ENCODE measurements at regions not wholly inside any gene's neighbourhood (a gene's known extent, or its start where the extent isn't known, plus 50 kb on each side); places are given as distances from the start of the nearest gene placed in this dataset.

- no peak for TF ChIP-seq BCL6B (tag by site-specific recombination; IDR thresholded peaks at IDR 0.05)
- TF ChIP-seq ZBTB7A (tag by site-specific recombination; IDR thresholded peaks at IDR 0.05; ENCODE audit: low read depth), result no peak
- TF ChIP-seq GLIS1 (tag by site-specific recombination; IDR thresholded peaks at IDR 0.05), result no peak
- TF ChIP-seq HOXC10 (CRISPR knock-in tag; IDR thresholded peaks at IDR 0.05), result no peak
- TF ChIP-seq ZNF747 (tag by site-specific recombination; IDR thresholded peaks at IDR 0.05), result no peak
- no peak for TF ChIP-seq ZNF645 (tag by site-specific recombination; IDR thresholded peaks at IDR 0.05)
- TF ChIP-seq ZNF10 (tag by site-specific recombination; IDR thresholded peaks at IDR 0.05), result no peak
- TF ChIP-seq ZNF692 (tag by site-specific recombination; IDR thresholded peaks at IDR 0.05), result peak; percentile 33; the same call in 1 of the 2 replicates
- no peak for TF ChIP-seq HOXD13 (CRISPR knock-in tag; IDR thresholded peaks at IDR 0.05; ENCODE audit: borderline replicate concordance)
- no peak for TF ChIP-seq ZNF37A (tag by site-specific recombination; IDR thresholded peaks at IDR 0.05)
- TF ChIP-seq ZNF221 (tag by site-specific recombination; IDR thresholded peaks at IDR 0.05; ENCODE audit: borderline replicate concordance), result no peak
- TF ChIP-seq ZNF280D (tag by site-specific recombination; IDR thresholded peaks at IDR 0.05), result no peak
- peak; percentile 23; the same call in 1 of the 2 replicates for TF ChIP-seq ZFP37 (tag by site-specific recombination; IDR thresholded peaks at IDR 0.05)
- TF ChIP-seq GLI4 (tag by site-specific recombination; IDR thresholded peaks at IDR 0.05), result no peak
- no peak for TF ChIP-seq ZSCAN23 (tag by site-specific recombination; IDR thresholded peaks at IDR 0.05)
- TF ChIP-seq ZNF776 (tag by site-specific recombination; IDR thresholded peaks at IDR 0.05; ENCODE audit: borderline replicate concordance), result no peak
- TF ChIP-seq ZSCAN30 (tag by site-specific recombination; IDR thresholded peaks at IDR 0.05), result no peak
- no peak for TF ChIP-seq HOXA7 (CRISPR knock-in tag; IDR thresholded peaks at IDR 0.05; ENCODE audit: borderline replicate concordance)
- TF ChIP-seq ZNF558 (tag by site-specific recombination; IDR thresholded peaks at IDR 0.05), result no peak
- no peak for TF ChIP-seq ZNF148 (tag by site-specific recombination; IDR thresholded peaks at IDR 0.05; ENCODE audit: borderline replicate concordance)
- TF ChIP-seq TCF7L2 (IDR thresholded peaks at IDR 0.05; ENCODE audit: borderline replicate concordance, low read depth, low read length), result no peak
- TF ChIP-seq FEZF1 (tag by site-specific recombination; IDR thresholded peaks at IDR 0.05), result peak; percentile 43; the same call in 1 of the 2 replicates
- TF ChIP-seq KLF9 (tag by site-specific recombination; IDR thresholded peaks at IDR 0.05; ENCODE audit: low read depth), result no peak
- TF ChIP-seq ZNF214 (tag by site-specific recombination; IDR thresholded peaks at IDR 0.05; ENCODE audit: borderline replicate concordance), result no peak
- TF ChIP-seq SP3 (tag by site-specific recombination; IDR thresholded peaks at IDR 0.05), result peak; percentile 51
- peak; percentile 96 for TF ChIP-seq SCRT1 (tag by site-specific recombination; IDR thresholded peaks at IDR 0.05; ENCODE audit: borderline replicate concordance)
- TF ChIP-seq ZNF112 (tag by site-specific recombination; IDR thresholded peaks at IDR 0.05), result no peak
- TF ChIP-seq ZXDB (tag by site-specific recombination; IDR thresholded peaks at IDR 0.05), result 0 out of 2 replicates have a peak, but pooled peaks have one; percentile 26
- no peak for TF ChIP-seq ZNF529 (tag by site-specific recombination; IDR thresholded peaks at IDR 0.05; ENCODE audit: insufficient replicate concordance)
- no peak for TF ChIP-seq ZNF837 (tag by site-specific recombination; IDR thresholded peaks at IDR 0.05)
- no peak; the same call in 1 of the 2 replicates for TF ChIP-seq ZNF324 (tag by site-specific recombination; IDR thresholded peaks at IDR 0.05)
- no peak for TF ChIP-seq ZNF19 (tag by site-specific recombination; IDR thresholded peaks at IDR 0.05; ENCODE audit: low read depth)
- TF ChIP-seq ZNF24 (tag by site-specific recombination; IDR thresholded peaks at IDR 0.05), result no peak
Observed at GRCh38 chr1:229843627-229844238, 217.7 kb downstream of the URB2 start (continued).

Data from HEK293 (cell line).